ENCODE measurements at regions not wholly inside any gene's neighbourhood (a gene's known extent, or its start where the extent isn't known, plus 50 kb on each side); places are given as distances from the start of the nearest gene placed in this dataset.
A peak's percentile ranks its signal among the peaks of the same experiment; 100 is the strongest.
"Not testable (repeated sequence)": the region's sequence is repeated elsewhere in the genome, so short reads cannot be mapped to it uniquely, and the experiment has no call there.

- H3K4me3 ChIP-seq (ENCODE audit: low read depth, low read length): no peak overlapping the region
- peak; percentile 41 for DNase-seq (ENCODE audit: low read depth)
- no peak for TF ChIP-seq CTCF (IDR thresholded peaks at IDR 0.05; ENCODE audit: insufficient read depth, low read length)
These were observed 418.6 kb upstream of the GRAMD2B start for GRCh38 chr5:126004636-126005035.

DNA sequence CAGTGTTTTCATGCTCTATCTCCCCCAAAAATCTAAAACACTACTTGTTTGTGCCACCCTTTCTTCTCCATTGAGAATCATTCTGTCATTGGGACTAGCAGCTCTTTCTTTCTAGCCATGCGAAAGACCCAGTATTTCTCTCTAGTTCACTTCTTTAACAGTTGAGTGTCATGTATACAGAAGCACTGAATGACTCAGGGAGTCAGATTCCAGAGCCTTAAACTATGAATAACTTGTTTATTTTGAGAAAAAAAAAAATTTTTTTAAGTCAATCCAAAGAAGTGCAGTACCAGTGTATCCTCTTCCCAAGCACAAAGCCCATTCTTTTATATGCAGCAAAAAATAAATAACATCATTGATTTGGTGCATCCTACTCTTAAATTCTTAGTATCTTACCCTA is 415.4 kb upstream of the GRAMD2B start:
- TF ChIP-seq CTCF (IDR thresholded peaks at IDR 0.05; ENCODE audit: insufficient read depth, low read length): no peak
- H3K4me3 ChIP-seq (ENCODE audit: low read depth, low read length): no peak overlapping the region
- peak; percentile 46 for DNase-seq (ENCODE audit: low read depth)

DNA sequence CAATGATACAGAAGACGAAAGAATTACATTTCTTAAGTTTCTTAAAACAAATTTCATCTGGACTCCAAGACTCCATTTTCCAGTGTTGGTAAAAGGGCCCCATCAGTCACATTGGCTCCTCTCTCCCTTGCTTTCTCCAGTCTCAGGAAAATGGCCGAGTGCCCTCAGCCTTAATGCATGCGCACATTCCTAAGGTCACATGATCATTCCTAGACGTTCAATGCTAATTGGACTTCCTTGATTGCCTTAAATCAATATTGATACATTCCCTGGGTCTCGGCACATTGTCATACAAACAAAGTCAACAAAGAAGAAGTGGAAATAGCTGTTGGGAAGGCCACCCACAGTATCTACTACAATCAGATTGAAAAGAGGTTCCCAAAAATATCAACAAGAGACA is 413.6 kb upstream of the GRAMD2B start:
- TF ChIP-seq CTCF (IDR thresholded peaks at IDR 0.05; ENCODE audit: insufficient read depth, low read length): no peak
- no peak overlapping the region for H3K4me3 ChIP-seq (ENCODE audit: low read depth, low read length)
- DNase-seq (ENCODE audit: low read depth): no peak

GRCh38 chr5:126011526-126011925 is 411.7 kb upstream of the GRAMD2B start:
- not testable (repeated sequence) for DNase-seq (ENCODE audit: low read depth); H3K4me3 ChIP-seq (ENCODE audit: low read depth, low read length)

DNA sequence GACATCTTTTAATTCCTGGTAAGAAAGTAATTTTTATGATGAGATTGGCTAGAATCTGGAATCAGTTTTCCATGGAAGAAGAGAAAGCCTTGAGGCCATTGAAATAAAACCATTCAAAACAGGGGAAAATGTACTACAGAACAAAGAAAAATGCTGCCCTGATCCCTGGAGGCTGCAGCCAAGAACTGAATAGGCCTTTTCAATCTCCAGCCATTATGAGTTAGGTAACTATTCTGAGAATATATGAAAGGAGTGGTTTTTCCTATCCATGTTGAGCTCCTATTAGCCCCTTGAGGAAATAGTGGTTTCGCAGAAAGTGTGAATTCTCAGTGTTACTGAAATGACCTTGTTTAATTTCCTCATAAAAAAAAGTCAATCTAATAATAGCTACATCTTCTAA is 408.5 kb upstream of the GRAMD2B start:
- TF ChIP-seq CTCF (IDR thresholded peaks at IDR 0.05; ENCODE audit: insufficient read depth, low read length): no peak
- no peak overlapping the region for H3K4me3 ChIP-seq (ENCODE audit: low read depth, low read length)
- no peak for DNase-seq (ENCODE audit: low read depth)

DNA sequence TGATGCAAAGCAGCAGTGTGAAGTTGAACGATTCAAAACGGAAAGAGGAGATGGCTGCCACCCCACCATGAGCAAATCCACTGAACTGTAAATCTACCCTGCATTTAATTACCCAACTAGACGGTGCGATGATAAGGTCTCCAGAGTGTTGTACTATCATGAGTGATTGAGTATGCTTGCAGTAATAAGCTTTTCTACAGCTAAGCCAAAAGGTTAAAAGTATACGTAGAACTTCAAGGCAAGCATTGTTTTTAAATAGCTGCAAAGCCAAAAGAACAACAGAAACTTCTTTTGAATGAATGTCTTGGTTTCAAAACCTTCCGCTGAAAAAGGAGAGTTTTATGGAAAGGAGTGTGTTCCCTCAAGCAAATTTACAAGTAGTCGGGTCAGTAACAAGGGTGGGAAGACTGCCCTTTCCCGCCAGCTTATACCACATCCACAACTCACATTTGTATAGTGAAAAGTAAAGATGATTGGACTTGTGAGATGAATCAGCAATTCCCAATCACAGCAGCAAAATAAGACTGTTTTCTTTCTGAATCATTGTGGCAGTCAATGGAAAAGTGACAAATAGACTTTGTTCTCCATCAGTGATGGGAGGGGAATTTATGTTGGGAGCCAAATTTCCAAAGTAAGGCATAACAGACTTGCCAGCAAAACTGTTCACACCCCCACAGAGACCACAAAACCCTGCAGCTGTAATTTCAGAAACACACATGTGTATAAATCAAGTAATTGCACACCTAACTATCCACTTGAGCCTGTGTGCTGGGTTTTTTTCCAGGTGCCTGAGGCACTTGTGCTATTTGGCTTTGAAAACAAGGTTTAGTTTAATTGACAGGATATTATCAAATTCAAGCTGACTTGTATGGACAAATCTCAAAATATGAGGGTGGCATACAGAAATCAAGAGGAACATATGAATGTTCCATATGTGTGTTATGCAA is 407.7 kb upstream of the GRAMD2B start:
- DNase-seq (ENCODE audit: low read depth): peak; percentile 78
- TF ChIP-seq CTCF (IDR thresholded peaks at IDR 0.05; ENCODE audit: insufficient read depth, low read length): no peak
- no peak overlapping the region for H3K4me3 ChIP-seq (ENCODE audit: low read depth, low read length)

GRCh38 chr5:126016256-126016655 is 407.0 kb upstream of the GRAMD2B start:
- no peak for TF ChIP-seq CTCF (IDR thresholded peaks at IDR 0.05; ENCODE audit: insufficient read depth, low read length)
- peak; percentile 65 for DNase-seq (ENCODE audit: low read depth)
- no peak overlapping the region for H3K4me3 ChIP-seq (ENCODE audit: low read depth, low read length)
